Caco-2 (cell line): ENCODE measurements at regions not wholly inside any gene's neighbourhood (a gene's known extent, or its start where the extent isn't known, plus 50 kb on each side); places are given as distances from the start of the nearest gene placed in this dataset.

Experiments used
- BruUV-seq: library from RNA; stranded (reverse); fragments of 400-500 nt; replicated peaks from 2 replicates; lab custom pipeline; 2021; lab: Mats Ljungman, UMichigan
- CTCF ChIA-PET: fragments of 300-600 bp; sonication (Branson Sonifier 250); formaldehyde crosslinking; loops from one replicate; lab custom pipeline; 2022; ENCODE audit warnings: antibody characterized with exemption; lab: Charles Lee
- POLR2A ChIA-PET: fragments of 300-600 bp; sonication (Branson Sonifier 250); formaldehyde crosslinking; loops from one replicate; lab custom pipeline; 2022; ENCODE audit warnings: antibody characterized with exemption; lab: Charles Lee
- DNase-seq, 2 experiments: peaks; one replicate each; pipeline versions ENCODE4 v3.0.0 to v3.0.0-alpha.2; 2020 to 2022
- H3K27me3 ChIP-seq: replicated peaks from 2 replicates; pipeline ENCODE4 v1.6.0; 2011; ENCODE audit warnings: low read length; ENCODE audit not compliant: control insufficient read depth, insufficient read depth
- H3K36me3 ChIP-seq: 2 replicates; pipeline ENCODE4 v1.5.1; 2011; ENCODE audit warnings: low read length; ENCODE audit not compliant: control insufficient read depth, insufficient read depth
- H3K4me1 ChIP-seq: fragments of 250-450 bp; sonication (Bioruptor Pico); 2 replicates; pipeline ENCODE4 v1.5.1; 2020; ENCODE audit warnings: mild to moderate bottlenecking
- H3K4me3 ChIP-seq: 2 replicates; pipeline ENCODE4 v1.5.1; 2011; ENCODE audit warnings: low read depth, mild to moderate bottlenecking, control low read depth, low read length
- H3K9me3 ChIP-seq: fragments of 250-450 bp; sonication (Bioruptor Pico); 2 replicates; pipeline ENCODE4 v1.5.1; 2020; ENCODE audit warnings: mild to moderate bottlenecking, moderate library complexity
- H3K27ac Mint-ChIP-seq: one replicate; pipeline ENCODE4 v1.8.0; 2022; ENCODE audit warnings: mixed read lengths; ENCODE audit not compliant: unreplicated experiment
- H3K27me3 Mint-ChIP-seq: one replicate; pipeline ENCODE4 v1.8.0; 2022; ENCODE audit warnings: mixed read lengths; ENCODE audit not compliant: insufficient read depth, unreplicated experiment
- H3K36me3 Mint-ChIP-seq: one replicate; pipeline ENCODE4 v1.8.0; 2022; ENCODE audit warnings: mild to moderate bottlenecking, mixed read lengths; ENCODE audit not compliant: insufficient read depth, unreplicated experiment
- H3K4me1 Mint-ChIP-seq: one replicate; pipeline ENCODE4 v1.8.0; 2022; ENCODE audit warnings: low read depth, mixed read lengths; ENCODE audit not compliant: unreplicated experiment
- H3K4me3 Mint-ChIP-seq: one replicate; pipeline ENCODE4 v1.8.0; 2022; ENCODE audit warnings: mild to moderate bottlenecking, moderate library complexity, mixed read lengths; ENCODE audit not compliant: unreplicated experiment
- H3K9me3 Mint-ChIP-seq: one replicate; pipeline ENCODE4 v1.8.0; 2022; ENCODE audit warnings: mixed read lengths; ENCODE audit not compliant: unreplicated experiment
- intact Hi-C: fragments of 100-400 bp; cut with micrococcal nuclease; formaldehyde crosslinking; loops from one replicate; pipeline ENCODE4 v1.10.0; 2022; ENCODE audit not compliant: unreplicated experiment
- TF ChIP-seq, protein P1 (sequence below), 2 experiments: fragments of 200-600 bp in 1 of 2; IDR thresholded peaks; 1 replicate in 1 of 2; 2 replicates in 1 of 2; pipeline versions ENCODE4 v1.5.1 to v1.8.0; 2011 to 2022; ENCODE audit warnings: antibody characterized with exemption in 1 of 2, control low read depth in 1 of 2, inconsistent platforms in 1 of 2, low read depth in 1 of 2, low read length in 1 of 2, mild to moderate bottlenecking in 1 of 2, moderate library complexity in 1 of 2; ENCODE audit not compliant: insufficient read depth in 1 of 2, severe bottlenecking in 1 of 2, unreplicated experiment in 1 of 2

DNA sequence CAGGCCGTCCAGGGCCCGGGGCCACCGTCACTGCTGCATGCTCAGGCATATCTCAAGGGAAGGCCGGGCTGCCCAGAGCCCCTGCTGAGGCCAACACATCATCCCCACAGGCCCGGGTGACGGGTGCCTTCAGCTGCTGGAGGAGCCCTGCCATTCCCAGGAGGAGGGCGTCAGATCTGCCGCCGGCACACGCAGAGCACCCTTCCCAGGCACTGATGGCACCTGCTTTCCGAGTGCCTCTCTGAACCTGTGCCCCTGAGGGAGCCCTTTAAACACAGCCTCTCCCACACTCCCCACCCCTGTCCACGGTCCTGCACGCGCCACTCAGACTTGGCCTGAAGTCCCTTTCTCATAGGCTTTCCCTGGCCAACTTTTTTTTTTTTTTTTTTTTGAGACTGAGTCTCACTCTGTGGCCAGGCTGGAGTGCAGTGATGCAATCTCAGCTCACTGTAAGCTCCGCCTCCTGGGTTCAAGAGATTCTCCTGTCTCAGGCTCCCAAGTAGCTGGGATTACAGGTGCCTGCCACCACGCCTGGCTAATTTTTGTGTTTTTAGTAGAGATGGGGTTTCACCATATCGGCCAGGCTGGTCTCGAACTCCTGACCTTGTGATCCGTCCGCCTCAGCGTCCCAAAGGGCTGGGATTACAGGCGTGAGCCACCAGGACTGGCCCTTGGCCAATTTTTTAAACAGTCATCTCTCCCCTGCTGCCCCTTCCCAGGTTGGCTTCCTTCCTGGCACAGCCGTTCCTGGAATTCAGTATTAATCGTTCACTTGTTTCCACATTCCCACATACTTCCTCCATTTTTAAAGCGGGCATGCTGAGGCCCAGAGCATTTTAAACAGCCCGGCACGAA, 211.7 kb downstream of the NDUFA10 start:
- no peaks in the 10 kb centered on the region for H3K27me3 ChIP-seq

DNA sequence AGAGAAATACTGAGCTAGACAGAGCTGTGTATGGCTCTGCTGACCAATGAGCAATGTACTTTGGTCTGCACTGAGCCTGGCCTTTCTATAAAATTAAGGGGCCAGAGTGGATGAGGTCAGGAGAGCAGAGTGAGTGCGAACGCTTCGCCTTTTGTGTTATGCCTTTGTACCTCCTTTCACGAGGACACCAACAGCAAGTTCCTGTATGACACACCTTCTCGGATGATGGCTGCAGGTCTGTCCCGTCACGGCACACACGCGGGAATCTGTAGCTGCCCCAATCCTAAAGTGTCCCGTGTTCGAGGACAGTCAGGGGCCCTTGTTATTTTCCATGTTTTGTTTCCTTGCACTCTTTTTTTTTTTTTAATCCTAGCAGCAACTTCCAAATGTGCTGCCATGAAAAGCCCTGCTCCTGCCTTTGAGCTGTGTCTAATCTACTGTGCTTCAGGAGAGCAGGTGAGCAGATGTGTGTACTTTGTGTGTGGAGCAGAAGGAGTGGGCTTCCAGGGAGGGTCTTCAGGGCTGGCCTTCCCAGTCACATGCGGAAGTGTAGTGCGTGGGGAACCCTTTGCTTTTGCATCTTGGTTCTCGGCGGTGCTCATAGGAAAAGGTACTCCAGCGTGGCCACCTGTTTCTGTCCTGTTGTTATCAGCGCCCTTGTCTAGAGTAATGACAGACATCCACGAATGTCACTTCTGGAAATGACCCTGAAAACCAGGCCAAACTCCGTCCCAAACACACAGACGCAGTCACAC, 213.2 kb downstream of the NDUFA10 start:
- Histone ChIP-seq H3K36me3 (no peaks in the 10 kb centered on the region), H3K4me1 (no peaks in the 10 kb centered on the region), H3K27me3 (no peaks in the 10 kb centered on the region), H3K4me3 (no peak overlapping the region), H3K9me3 (no peaks in the 10 kb centered on the region)
- TF ChIP-seq, protein P1, sequence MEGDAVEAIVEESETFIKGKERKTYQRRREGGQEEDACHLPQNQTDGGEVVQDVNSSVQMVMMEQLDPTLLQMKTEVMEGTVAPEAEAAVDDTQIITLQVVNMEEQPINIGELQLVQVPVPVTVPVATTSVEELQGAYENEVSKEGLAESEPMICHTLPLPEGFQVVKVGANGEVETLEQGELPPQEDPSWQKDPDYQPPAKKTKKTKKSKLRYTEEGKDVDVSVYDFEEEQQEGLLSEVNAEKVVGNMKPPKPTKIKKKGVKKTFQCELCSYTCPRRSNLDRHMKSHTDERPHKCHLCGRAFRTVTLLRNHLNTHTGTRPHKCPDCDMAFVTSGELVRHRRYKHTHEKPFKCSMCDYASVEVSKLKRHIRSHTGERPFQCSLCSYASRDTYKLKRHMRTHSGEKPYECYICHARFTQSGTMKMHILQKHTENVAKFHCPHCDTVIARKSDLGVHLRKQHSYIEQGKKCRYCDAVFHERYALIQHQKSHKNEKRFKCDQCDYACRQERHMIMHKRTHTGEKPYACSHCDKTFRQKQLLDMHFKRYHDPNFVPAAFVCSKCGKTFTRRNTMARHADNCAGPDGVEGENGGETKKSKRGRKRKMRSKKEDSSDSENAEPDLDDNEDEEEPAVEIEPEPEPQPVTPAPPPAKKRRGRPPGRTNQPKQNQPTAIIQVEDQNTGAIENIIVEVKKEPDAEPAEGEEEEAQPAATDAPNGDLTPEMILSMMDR (IDR thresholded peaks at IDR 0.05; ENCODE audit: insufficient read depth in 1 of 2, low read depth in 1 of 2, low read length in 1 of 2, severe bottlenecking in 1 of 2, unreplicated experiment in 1 of 2), result no peak
- Mint-ChIP-seq H3K27me3 (peaks cover 2% of the 10 kb centered on the region), H3K9me3 (no peaks in the 10 kb centered on the region), H3K27ac (no peak overlapping the region), H3K4me3 (no peak overlapping the region), H3K4me1 (no peaks in the 10 kb centered on the region), H3K36me3 (no peaks in the 10 kb centered on the region)
- POLR2A ChIA-PET, result no interaction called here
- intact Hi-C loops, result no loop called here
- no TSS peak for BruUV-seq
- no peak for DNase-seq
- CTCF ChIA-PET, result no interaction called here

More for the DNA sequence above, 211.7 kb downstream of the NDUFA10 start:
- Mint-ChIP-seq H3K36me3 (no peaks in the 10 kb centered on the region), H3K27me3 (no peaks in the 10 kb centered on the region), H3K4me1 (no peaks in the 10 kb centered on the region), H3K27ac (no peak overlapping the region), H3K4me3 (no peak overlapping the region), H3K9me3 (no peaks in the 10 kb centered on the region)
- BruUV-seq, result no TSS peak
- TF ChIP-seq, protein P1 (IDR thresholded peaks at IDR 0.05; ENCODE audit: insufficient read depth in 1 of 2, low read depth in 1 of 2, low read length in 1 of 2, severe bottlenecking in 1 of 2, unreplicated experiment in 1 of 2), result no peak
- H3K9me3 ChIP-seq, result no peaks in the 10 kb centered on the region
- CTCF ChIA-PET, result no interaction called here
- DNase-seq, result no peak
- no peaks in the 10 kb centered on the region for H3K36me3 ChIP-seq
- POLR2A ChIA-PET, result no interaction called here
- H3K4me3 ChIP-seq, result no peak overlapping the region
- H3K4me1 ChIP-seq, result no peaks in the 10 kb centered on the region
- intact Hi-C loops, result no loop called here

GRCh38 chr2:239811111-239811781, 213.9 kb downstream of the NDUFA10 start:
- no peaks in the 10 kb centered on the region for H3K4me1 Mint-ChIP-seq
- no peaks in the 10 kb centered on the region for H3K36me3 ChIP-seq
- H3K27me3 Mint-ChIP-seq, result peaks cover 2% of the 10 kb centered on the region
- TF ChIP-seq, protein P1 (IDR thresholded peaks at IDR 0.05; ENCODE audit: insufficient read depth in 1 of 2, low read depth in 1 of 2, low read length in 1 of 2, severe bottlenecking in 1 of 2, unreplicated experiment in 1 of 2), result no peak
- H3K27ac Mint-ChIP-seq, result no peak overlapping the region
- no peak for DNase-seq
- H3K9me3 Mint-ChIP-seq, result no peaks in the 10 kb centered on the region
- H3K4me1 ChIP-seq, result no peaks in the 10 kb centered on the region
- no peaks in the 10 kb centered on the region for H3K36me3 Mint-ChIP-seq
- POLR2A ChIA-PET, result no interaction called here
- no peaks in the 10 kb centered on the region for H3K27me3 ChIP-seq
- BruUV-seq, result no TSS peak
- no peaks in the 10 kb centered on the region for H3K9me3 ChIP-seq
- CTCF ChIA-PET, result no interaction called here
- intact Hi-C loops, result no loop called here
- no peak overlapping the region for H3K4me3 Mint-ChIP-seq
- H3K4me3 ChIP-seq, result no peak overlapping the region
